ENCODE measurements at regions not wholly inside any gene's neighbourhood (a gene's known extent, or its start where the extent isn't known, plus 50 kb on each side); places are given as distances from the start of the nearest gene placed in this dataset.
"Not testable (repeated sequence)": the region's sequence is repeated elsewhere in the genome, so short reads cannot be mapped to it uniquely, and the experiment has no call there.

DNA sequence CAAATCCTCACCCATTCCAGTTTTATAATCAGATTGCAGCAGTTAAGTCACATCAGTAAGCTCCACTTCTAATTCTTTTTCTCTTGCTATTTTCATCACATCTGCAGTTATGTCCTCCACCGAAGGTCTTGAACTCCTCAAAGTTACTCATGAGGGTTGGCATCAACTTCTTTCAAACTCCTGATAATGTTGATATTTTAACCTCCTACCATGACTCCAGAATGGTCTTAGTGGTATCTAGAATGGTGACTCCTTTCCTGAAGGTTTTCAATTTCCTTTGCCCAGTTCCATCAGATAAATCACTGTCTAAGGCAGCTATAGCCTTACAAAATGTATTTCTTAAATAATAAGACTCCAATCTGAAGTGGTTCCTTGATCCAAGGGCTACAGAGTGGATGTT lies 53.8 kb upstream of the EDIL3 start:
- Histone ChIP-seq H3K36me3 (ENCODE audit: insufficient read depth) (no peaks in the 10 kb centered on the region), H3K4me3 (ENCODE audit: low read depth, low read length) (no peak overlapping the region), H3K4me1 (ENCODE audit: insufficient read depth) (no peaks in the 10 kb centered on the region), H3K27ac (ENCODE audit: low read depth) (no peak overlapping the region)
- WGBS: 93% methylated on average over 1 of the region's 1 CpG
- DNase-seq (ENCODE audit: extremely low spot score): no peak

DNA sequence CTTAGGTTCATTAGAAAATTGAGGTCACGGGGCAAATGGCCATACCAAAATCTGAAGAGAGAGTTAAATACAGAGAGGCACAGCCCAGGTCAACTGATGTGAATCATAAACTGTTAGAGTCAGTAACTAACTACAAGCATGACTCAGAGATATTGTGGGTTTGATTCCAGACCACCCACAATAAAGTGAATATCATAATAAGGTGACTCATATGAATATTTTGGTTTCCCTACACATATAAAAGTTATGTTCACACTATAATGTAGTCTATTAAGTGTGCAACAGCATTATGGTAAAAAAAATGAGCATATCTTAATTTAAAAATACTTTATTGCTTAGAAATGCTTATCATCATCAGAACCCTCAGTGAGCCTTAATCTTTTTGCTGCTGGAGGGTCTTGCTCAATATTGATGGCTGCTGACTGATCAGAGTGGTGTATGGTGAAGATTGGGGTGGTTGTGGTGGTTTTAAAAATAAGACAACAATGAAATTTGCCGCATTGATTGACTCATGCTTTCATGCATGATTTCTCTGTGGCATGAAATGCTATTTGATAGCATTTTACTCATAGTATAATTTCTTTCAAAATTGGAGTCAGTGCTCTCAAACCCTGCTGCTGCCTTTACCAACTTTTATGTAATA lies 53.1 kb upstream of the EDIL3 start:
- Histone ChIP-seq H3K36me3 (ENCODE audit: insufficient read depth) (no peaks in the 10 kb centered on the region), H3K4me1 (ENCODE audit: insufficient read depth) (no peaks in the 10 kb centered on the region), H3K27ac (ENCODE audit: low read depth) (no peak overlapping the region), H3K4me3 (ENCODE audit: low read depth, low read length) (no peak overlapping the region)
- no peak for DNase-seq (ENCODE audit: extremely low spot score)
- 86% methylated on average over 2 of the region's 2 CpGs for WGBS

DNA sequence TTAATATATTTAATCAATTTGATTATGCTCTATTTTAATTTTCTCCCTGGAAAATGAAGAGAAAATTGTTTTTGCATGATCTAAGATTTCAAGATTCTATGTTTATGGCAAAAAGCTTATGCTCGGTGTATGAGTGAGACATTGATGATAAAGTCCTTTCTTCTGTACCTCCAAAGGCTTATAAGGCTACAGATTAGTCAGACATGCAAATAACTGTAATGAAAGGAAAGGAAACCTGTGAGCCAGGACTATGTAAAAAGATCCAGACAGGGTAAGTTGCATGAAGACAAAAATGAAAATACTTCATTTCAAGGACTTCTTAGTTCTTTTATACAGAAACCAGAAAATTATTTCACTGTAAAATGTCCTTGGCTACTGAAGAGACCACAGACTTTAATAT lies 52.2 kb upstream of the EDIL3 start:
- no peaks in the 10 kb centered on the region for H3K4me1 ChIP-seq (ENCODE audit: insufficient read depth)
- no peaks in the 10 kb centered on the region for H3K36me3 ChIP-seq (ENCODE audit: insufficient read depth)
- DNase-seq (ENCODE audit: extremely low spot score): no peak
- H3K4me3 ChIP-seq (ENCODE audit: low read depth, low read length): no peak overlapping the region
- 44% methylated on average over 1 of the region's 1 CpG for WGBS
- H3K27ac ChIP-seq (ENCODE audit: low read depth): no peak overlapping the region

DNA sequence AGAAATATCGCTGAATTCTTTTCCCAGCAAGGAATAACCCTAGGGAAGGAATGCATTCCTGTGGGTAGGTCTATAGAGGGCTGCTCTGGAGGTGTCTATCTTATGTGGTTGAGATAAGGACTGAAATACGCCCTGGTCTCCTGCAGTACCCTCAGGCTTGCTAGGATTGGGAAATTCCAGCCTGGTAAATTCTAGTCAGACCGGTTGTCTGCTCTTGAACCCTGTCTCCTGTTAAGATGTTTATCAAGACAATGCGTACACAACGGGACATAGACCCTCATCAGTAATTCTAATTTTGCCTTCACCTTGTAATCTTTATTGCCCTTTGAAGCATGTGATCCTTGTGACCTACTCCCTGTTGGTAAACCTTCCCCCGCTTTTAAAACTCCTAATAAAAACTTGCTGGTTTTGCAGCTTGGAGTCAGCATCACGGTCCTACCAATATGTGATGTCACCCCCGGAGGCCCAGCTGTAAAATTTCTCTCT lies 51.2 kb upstream of the EDIL3 start:
- not testable (repeated sequence) for DNase-seq (ENCODE audit: extremely low spot score); H3K36me3 ChIP-seq (ENCODE audit: insufficient read depth); H3K4me1 ChIP-seq (ENCODE audit: insufficient read depth); H3K4me3 ChIP-seq (ENCODE audit: low read depth, low read length); H3K27ac ChIP-seq (ENCODE audit: low read depth)
- WGBS: 49% methylated on average over 8 of the region's 8 CpGs

Data from urinary bladder (tissue), 3 donors.